CD4-positive, alpha-beta T cell treated with Interleukin-15 for 4 hours (primary cell): ENCODE measurements at regions not wholly inside any gene's neighbourhood (a gene's known extent, or its start where the extent isn't known, plus 50 kb on each side); places are given as distances from the start of the nearest gene placed in this dataset.
"Not testable (repeated sequence)": the region's sequence is repeated elsewhere in the genome, so short reads cannot be mapped to it uniquely, and the experiment has no call there.

Experiments
- DNase-seq: peaks from one replicate; pipeline ENCODE4 v3.0.0-alpha.2; 2020; ENCODE audit warnings: low spot score

GRCh38 chr1:38179483-38179882 is 132.9 kb upstream of the POU3F1 start:
- no peak for DNase-seq

- DNase-seq: no peak
Measured at GRCh38 chr1:38178216-38178615, 131.6 kb upstream of the POU3F1 start.

GRCh38 chr1:38175121-38175520 is 128.5 kb upstream of the POU3F1 start:
- no peak for DNase-seq

- DNase-seq: no peak
Measured at GRCh38 chr1:38173848-38174247, 127.3 kb upstream of the POU3F1 start.

DNA sequence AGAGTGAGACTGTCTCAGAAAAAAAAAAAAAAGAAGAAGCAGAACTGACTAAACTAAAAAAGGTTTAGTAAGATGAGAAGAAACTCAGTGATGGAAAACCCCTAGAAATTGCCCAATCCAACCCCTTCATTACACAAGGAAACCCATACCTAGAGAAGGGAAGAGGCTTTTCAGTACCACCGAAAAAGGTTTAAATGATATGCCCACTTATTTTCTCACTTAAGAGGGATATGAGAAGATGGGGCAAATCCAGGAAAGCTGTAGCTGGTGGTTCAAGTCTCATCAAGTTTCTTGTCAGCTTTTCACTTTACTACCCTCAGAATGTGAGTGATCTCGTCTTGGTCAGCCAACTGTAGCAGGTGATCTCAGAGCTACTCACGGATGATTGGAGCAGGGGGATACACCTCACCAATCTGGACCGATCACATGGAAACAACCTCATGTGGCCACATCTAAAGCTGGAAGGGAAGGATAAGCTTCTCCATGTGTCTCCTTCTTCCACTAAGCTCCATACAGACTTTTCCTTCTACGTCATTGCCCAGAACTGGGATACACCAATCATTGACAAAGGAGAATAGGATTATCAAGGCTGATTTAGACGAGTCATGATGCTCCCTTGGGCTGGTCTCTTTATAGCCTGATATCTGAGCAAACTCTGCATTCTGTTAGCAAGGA is 126.7 kb upstream of the POU3F1 start:
- no peak for DNase-seq

GRCh38 chr1:38169121-38169520 is 122.5 kb upstream of the POU3F1 start:
- no peak for DNase-seq

GRCh38 chr1:38168365-38168764 is 121.8 kb upstream of the POU3F1 start:
- no peak for DNase-seq

- DNase-seq: no peak
Measured at GRCh38 chr1:38166461-38166860, 119.9 kb upstream of the POU3F1 start.

- no peak for DNase-seq
Measured at GRCh38 chr1:38153778-38154470, 107.3 kb upstream of the POU3F1 start.

GRCh38 chr1:38153066-38153777 is 106.6 kb upstream of the POU3F1 start:
- DNase-seq: no peak

GRCh38 chr1:38152351-38153065 is 105.9 kb upstream of the POU3F1 start:
- no peak for DNase-seq

- no peak for DNase-seq
Measured at GRCh38 chr1:38151399-38151798, 104.8 kb upstream of the POU3F1 start.

DNA sequence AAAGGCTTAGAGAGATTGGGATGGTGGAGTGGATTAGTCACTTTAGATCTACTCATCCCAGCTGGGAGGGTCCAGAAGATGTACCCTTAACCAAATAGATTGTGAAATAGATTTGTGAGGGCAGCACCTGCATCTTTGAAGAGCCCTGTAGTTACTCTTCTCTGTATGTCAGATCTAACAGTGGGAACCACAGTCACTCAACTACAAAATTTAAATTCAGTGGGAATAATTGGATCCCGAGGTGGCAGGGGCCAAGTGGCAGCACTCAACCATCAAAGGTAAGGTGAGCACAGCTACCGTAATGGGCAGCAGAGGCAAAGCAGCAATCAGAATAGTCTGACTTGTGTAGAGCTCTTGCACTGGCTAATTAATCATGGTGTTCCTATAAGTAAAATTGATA is 99.5 kb upstream of the POU3F1 start:
- not testable (repeated sequence) for DNase-seq

- no peak for DNase-seq
Measured at GRCh38 chr1:38142606-38143005, 96.0 kb upstream of the POU3F1 start.

- DNase-seq: no peak
Measured at GRCh38 chr1:38141483-38141882, 94.9 kb upstream of the POU3F1 start.

DNA sequence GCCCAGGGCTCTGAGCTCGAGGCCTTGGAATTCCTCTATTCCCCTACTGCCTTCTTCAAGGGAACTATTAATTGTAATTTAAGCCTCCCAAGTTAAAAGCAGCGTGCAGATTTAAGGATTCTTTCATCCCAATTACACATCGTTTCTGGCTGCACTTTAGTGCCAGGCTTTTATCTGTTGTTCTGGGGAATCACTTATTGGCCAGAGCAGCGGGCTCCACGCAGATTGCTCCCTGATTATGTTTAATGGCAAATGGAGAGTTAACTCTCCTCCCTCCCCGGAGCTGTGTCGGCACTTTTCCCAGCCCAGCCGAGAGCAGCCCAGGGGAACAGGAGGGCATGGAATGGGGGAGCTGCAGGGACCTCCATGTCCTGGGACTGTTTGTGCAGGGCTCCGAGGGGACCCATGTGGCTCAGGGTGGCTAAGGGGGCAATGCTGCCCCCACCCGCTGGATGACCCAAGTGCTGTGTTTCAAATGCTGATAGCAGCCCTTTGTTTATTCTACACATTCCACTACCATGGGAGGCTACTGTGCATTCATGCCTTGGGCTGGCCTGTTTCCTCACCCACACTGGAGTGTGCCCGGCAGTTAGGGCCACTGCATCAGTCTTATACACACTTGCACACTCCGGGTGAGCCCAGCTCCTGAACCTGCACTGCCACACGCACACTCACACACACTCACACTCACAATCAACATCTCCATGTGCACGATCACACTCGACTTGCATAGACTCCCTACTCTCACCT is 93.3 kb upstream of the POU3F1 start:
- DNase-seq: no peak

DNA sequence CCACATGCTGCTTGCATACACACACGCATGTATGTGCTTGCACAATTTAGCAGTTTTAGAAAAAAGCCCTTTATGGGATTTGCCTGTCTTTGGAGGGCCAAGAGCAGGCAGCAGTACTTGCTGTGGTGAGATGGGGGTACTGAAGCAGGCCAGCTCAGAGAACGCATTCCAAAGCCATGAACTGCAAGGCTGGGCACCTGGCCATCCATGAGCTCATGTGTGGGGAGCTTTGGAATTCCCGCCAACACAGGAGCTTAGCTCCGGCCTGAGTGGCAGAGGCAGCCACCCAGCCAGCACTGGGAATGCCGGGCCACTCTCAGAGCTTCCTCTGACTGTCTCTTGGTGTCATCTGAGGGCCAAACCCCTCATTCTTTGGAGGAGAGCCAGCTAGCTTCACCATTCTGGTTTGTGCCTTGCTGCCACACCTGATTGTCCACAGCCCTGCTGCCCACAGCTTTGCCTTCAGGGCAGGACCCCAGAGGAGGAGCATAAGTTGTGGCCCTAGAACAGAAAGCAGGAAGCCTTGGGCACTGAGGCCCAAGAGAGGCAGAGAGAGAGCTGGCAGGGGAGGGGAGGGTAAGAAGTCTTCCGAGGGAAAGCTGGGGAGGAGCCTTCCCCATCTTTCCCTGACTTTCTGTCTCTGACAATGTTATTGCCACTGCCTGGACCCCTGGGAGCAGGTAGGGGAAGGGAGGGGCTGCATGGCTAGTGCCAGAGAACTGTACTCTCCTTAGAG is 92.1 kb upstream of the POU3F1 start:
- DNase-seq: no peak

DNA sequence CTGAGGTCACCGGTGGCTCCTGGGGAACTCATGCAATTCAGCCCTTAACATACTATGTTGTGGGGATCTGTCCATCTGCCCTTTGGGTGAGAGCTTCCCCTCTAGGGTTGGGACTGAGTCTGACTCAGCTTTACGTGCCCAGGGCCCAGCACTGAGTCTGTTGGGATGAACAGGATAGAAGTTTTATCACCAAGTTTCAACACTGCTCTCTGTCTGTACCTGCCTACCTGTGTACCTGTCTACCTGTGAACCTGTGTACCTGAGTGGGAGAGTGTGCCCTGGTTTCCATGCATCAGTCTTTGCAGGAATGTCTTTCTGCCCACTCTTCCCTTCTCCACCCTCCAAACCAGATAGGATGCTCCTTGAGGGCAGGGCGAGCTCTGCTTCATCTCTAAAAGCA is 90.6 kb upstream of the POU3F1 start:
- DNase-seq: no peak

- DNase-seq: no peak
Measured at GRCh38 chr1:38135625-38136414, 89.2 kb upstream of the POU3F1 start.

GRCh38 chr1:38134294-38134755 is 87.7 kb upstream of the POU3F1 start:
- no peak for DNase-seq
